Liver (tissue), 8 donors: ENCODE measurements at regions not wholly inside any gene's neighbourhood (a gene's known extent, or its start where the extent isn't known, plus 50 kb on each side); places are given as distances from the start of the nearest gene placed in this dataset.

Source experiments
- DNase-seq: peaks from one replicate; pipeline ENCODE4 v3.0.0-alpha.2; 2017; ENCODE audit warnings: low spot score
- H3K27ac ChIP-seq, 2 donors: one replicate each; pipeline ENCODE4 v1.7.0; 2013; ENCODE audit warnings: inconsistent platforms in 2 of 2, low read length in 2 of 2, control low read depth in 1 of 2, low read depth in 1 of 2, mild to moderate bottlenecking in 1 of 2
- H3K27me3 ChIP-seq, 4 donors: one replicate each; pipeline versions ENCODE4 v1.6.1 to v1.7.0; 2013; ENCODE audit warnings: low read length in 3 of 4, inconsistent platforms in 1 of 4, mild to moderate bottlenecking in 1 of 4, moderate library complexity in 1 of 4; ENCODE audit not compliant: control insufficient read depth in 4 of 4, insufficient read depth in 4 of 4
- H3K36me3 ChIP-seq, 4 donors: one replicate each; pipeline versions ENCODE4 v1.6.1 to v1.7.0; 2013; ENCODE audit warnings: low read length in 3 of 4, mild to moderate bottlenecking in 3 of 4, low read depth in 1 of 4, moderate library complexity in 1 of 4; ENCODE audit not compliant: control insufficient read depth in 4 of 4, insufficient read depth in 3 of 4
- H3K4me1 ChIP-seq, 4 donors: one replicate each; pipeline versions ENCODE4 v1.6.1 to v1.7.0; 2013; ENCODE audit warnings: low read length in 3 of 4, mild to moderate bottlenecking in 3 of 4, moderate library complexity in 1 of 4; ENCODE audit not compliant: control insufficient read depth in 4 of 4, insufficient read depth in 4 of 4
- H3K4me3 ChIP-seq, 3 donors: one replicate each; pipeline versions ENCODE4 v1.6.1 to v1.7.0; 2013; ENCODE audit warnings: low read length in 3 of 3, control low read depth in 1 of 3, low read depth in 1 of 3, mild to moderate bottlenecking in 1 of 3
- H3K9ac ChIP-seq, 2 donors: one replicate each; pipeline ENCODE4 v1.7.0; 2013; ENCODE audit warnings: low read length in 2 of 2, mild to moderate bottlenecking in 2 of 2, moderate library complexity in 2 of 2, control low read depth in 1 of 2, low read depth in 1 of 2
- H3K9me3 ChIP-seq, 4 donors: one replicate each; pipeline versions ENCODE4 v1.6.1 to v1.7.0; 2013; ENCODE audit warnings: low read length in 3 of 4; ENCODE audit not compliant: control insufficient read depth in 4 of 4
- CTCF ChIP-seq: fragments of 150-350 bp; IDR thresholded peaks from 2 replicates; pipeline ENCODE4 v1.5.1; 2017; ENCODE audit warnings: improper control_type of control experiment, low read depth, low read length; ENCODE audit not compliant: missing input control
- EGR1 ChIP-seq, 2 donors: IDR thresholded peaks; 2 replicates each; pipeline ENCODE4 v1.6.1; 2016 to 2018; ENCODE audit warnings: antibody characterized with exemption in 2 of 2, low read depth in 2 of 2
- FOXA1 ChIP-seq: IDR thresholded peaks from 2 replicates; pipeline ENCODE4 v1.6.1; 2016; ENCODE audit warnings: antibody characterized with exemption
- FOXA2 ChIP-seq: IDR thresholded peaks from 2 replicates; pipeline ENCODE4 v1.6.1; 2016; ENCODE audit warnings: antibody characterized with exemption
- GABPA ChIP-seq, 2 donors: IDR thresholded peaks in 1 of 2; conservative IDR thresholded peaks in 1 of 2; 2 replicates each; pipeline ENCODE4 v1.6.1; 2016; ENCODE audit warnings: antibody characterized with exemption in 2 of 2, mild to moderate bottlenecking in 1 of 2, moderate library complexity in 1 of 2
- HNF4A ChIP-seq, 2 donors: conservative IDR thresholded peaks; 2 replicates each; pipeline ENCODE4 v1.6.1; 2016; ENCODE audit warnings: antibody characterized with exemption in 2 of 2, mild to moderate bottlenecking in 2 of 2
- HNF4G ChIP-seq: IDR thresholded peaks from 2 replicates; pipeline ENCODE4 v1.6.1; 2016; ENCODE audit warnings: antibody characterized with exemption
- JUND ChIP-seq, 2 donors: IDR thresholded peaks; 2 replicates each; pipeline ENCODE4 v1.6.1; 2016; ENCODE audit warnings: antibody characterized with exemption in 2 of 2
- MAX ChIP-seq: IDR thresholded peaks from 2 replicates; pipeline ENCODE4 v1.6.1; 2016; ENCODE audit warnings: antibody characterized with exemption
- NR2F2 ChIP-seq: IDR thresholded peaks from 2 replicates; pipeline ENCODE4 v1.6.1; 2016; ENCODE audit warnings: antibody characterized with exemption
- RAD21 ChIP-seq, 2 donors: IDR thresholded peaks; 2 replicates each; pipeline ENCODE4 v1.6.1; 2016; ENCODE audit warnings: antibody characterized with exemption in 2 of 2, mild to moderate bottlenecking in 2 of 2
- RXRA ChIP-seq, 2 donors: IDR thresholded peaks; 2 replicates each; pipeline ENCODE4 v1.6.1; 2017 to 2018; ENCODE audit warnings: antibody characterized with exemption in 2 of 2, mild to moderate bottlenecking in 1 of 2
- SP1 ChIP-seq: IDR thresholded peaks from 2 replicates; pipeline ENCODE4 v1.6.1; 2018; ENCODE audit warnings: antibody characterized with exemption, mild to moderate bottlenecking
- TAF1 ChIP-seq: conservative IDR thresholded peaks from 2 replicates; pipeline ENCODE4 v1.6.1; 2016; ENCODE audit warnings: antibody characterized with exemption, mild to moderate bottlenecking
- YY1 ChIP-seq: IDR thresholded peaks from 2 replicates; pipeline ENCODE4 v1.6.1; 2016; ENCODE audit warnings: antibody characterized with exemption, mild to moderate bottlenecking
- ZBTB33 ChIP-seq: IDR thresholded peaks from 2 replicates; pipeline ENCODE4 v1.6.1; 2016; ENCODE audit warnings: antibody characterized with exemption
- WGBS: extraction: QIAGEN DNeasy Blood & Tissue Kit; methylation state at CpG from one replicate; pipeline ENCODE4 v1.1.7; 2013; 5-methylcytosine and 5-hydroxymethylcytosine counted together
- TF ChIP-seq, protein P1 (sequence below): IDR thresholded peaks from 2 replicates; pipeline ENCODE4 v1.6.1; 2016; ENCODE audit warnings: antibody characterized with exemption
- TF ChIP-seq, protein P2 (sequence below): IDR thresholded peaks from 2 replicates; pipeline ENCODE4 v1.6.1; 2016; ENCODE audit warnings: antibody characterized with exemption, mild to moderate bottlenecking
- donor health status: healthy.
- donor health status: healthy.
- donor health status: healthy.
- donor health status: healthy.
- donor health status: healthy.

GRCh38 chr2:30321466-30321865 is 90.1 kb downstream of the LBH start:
- TF ChIP-seq, protein P1, sequence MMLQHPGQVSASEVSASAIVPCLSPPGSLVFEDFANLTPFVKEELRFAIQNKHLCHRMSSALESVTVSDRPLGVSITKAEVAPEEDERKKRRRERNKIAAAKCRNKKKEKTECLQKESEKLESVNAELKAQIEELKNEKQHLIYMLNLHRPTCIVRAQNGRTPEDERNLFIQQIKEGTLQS = no peak
- TF ChIP-seq CTCF = no peak
- Histone ChIP-seq H3K4me3 (no peak overlapping the region), H3K36me3 (no peaks in the 10 kb centered on the region), H3K9ac (no peak overlapping the region), H3K4me1 (no peaks in the 10 kb centered on the region), H3K27ac (no peak overlapping the region), H3K9me3 (no peaks in the 10 kb centered on the region), H3K27me3 (no peaks in the 10 kb centered on the region)
- WGBS = 86% methylated on average over 3 of the region's 3 CpGs
- no peak for DNase-seq

- TF ChIP-seq RXRA (IDR thresholded peaks at IDR 0.05) (no peak), CTCF (no peak), SP1 (no peak), RAD21 (IDR thresholded peaks at IDR 0.05) (no peak), HNF4A (conservative IDR thresholded peaks at IDR 0.05) (no peak), JUND (IDR thresholded peaks at IDR 0.05) (no peak), FOXA1 (no peak), EGR1 (IDR thresholded peaks at IDR 0.05; ENCODE audit: low read depth in 2 of 2) (no peak), GABPA (IDR thresholded peaks at IDR 0.05 in 1 of 2, conservative IDR thresholded peaks at IDR 0.05 in 1 of 2) (no peak), FOXA2 (no peak), HNF4G (no peak), YY1 (no peak), ZBTB33 (no peak), TAF1 (no peak), MAX (no peak), NR2F2 (no peak)
- TF ChIP-seq, protein P1 = no peak
- TF ChIP-seq, protein P2, sequence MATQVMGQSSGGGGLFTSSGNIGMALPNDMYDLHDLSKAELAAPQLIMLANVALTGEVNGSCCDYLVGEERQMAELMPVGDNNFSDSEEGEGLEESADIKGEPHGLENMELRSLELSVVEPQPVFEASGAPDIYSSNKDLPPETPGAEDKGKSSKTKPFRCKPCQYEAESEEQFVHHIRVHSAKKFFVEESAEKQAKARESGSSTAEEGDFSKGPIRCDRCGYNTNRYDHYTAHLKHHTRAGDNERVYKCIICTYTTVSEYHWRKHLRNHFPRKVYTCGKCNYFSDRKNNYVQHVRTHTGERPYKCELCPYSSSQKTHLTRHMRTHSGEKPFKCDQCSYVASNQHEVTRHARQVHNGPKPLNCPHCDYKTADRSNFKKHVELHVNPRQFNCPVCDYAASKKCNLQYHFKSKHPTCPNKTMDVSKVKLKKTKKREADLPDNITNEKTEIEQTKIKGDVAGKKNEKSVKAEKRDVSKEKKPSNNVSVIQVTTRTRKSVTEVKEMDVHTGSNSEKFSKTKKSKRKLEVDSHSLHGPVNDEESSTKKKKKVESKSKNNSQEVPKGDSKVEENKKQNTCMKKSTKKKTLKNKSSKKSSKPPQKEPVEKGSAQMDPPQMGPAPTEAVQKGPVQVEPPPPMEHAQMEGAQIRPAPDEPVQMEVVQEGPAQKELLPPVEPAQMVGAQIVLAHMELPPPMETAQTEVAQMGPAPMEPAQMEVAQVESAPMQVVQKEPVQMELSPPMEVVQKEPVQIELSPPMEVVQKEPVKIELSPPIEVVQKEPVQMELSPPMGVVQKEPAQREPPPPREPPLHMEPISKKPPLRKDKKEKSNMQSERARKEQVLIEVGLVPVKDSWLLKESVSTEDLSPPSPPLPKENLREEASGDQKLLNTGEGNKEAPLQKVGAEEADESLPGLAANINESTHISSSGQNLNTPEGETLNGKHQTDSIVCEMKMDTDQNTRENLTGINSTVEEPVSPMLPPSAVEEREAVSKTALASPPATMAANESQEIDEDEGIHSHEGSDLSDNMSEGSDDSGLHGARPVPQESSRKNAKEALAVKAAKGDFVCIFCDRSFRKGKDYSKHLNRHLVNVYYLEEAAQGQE = no peak
- H3K4me3 ChIP-seq = no peak overlapping the region
- no peaks in the 10 kb centered on the region for H3K27me3 ChIP-seq
- no peak overlapping the region for H3K9ac ChIP-seq
- WGBS = 85% methylated on average over 7 of the region's 7 CpGs
- H3K36me3 ChIP-seq = no peaks in the 10 kb centered on the region
- DNase-seq = no peak
- H3K9me3 ChIP-seq = no peaks in the 10 kb centered on the region
- H3K4me1 ChIP-seq = no peaks in the 10 kb centered on the region
- H3K27ac ChIP-seq = no peak overlapping the region
Observed at GRCh38 chr2:30323499-30323898, 92.2 kb downstream of the LBH start.
